ENCODE measurements at regions not wholly inside any gene's neighbourhood (a gene's known extent, or its start where the extent isn't known, plus 50 kb on each side); places are given as distances from the start of the nearest gene placed in this dataset.

GRCh38 chr15:93180128-93180527, 91.1 kb upstream of the RGMA start:
- no peak for DNase-seq
- no peak for TF ChIP-seq POLR2A (IDR thresholded peaks at IDR 0.05; ENCODE audit: low read length)
- no peak for TF ChIP-seq GATA1 (IDR thresholded peaks at IDR 0.05; ENCODE audit: low read depth, low read length)

DNA sequence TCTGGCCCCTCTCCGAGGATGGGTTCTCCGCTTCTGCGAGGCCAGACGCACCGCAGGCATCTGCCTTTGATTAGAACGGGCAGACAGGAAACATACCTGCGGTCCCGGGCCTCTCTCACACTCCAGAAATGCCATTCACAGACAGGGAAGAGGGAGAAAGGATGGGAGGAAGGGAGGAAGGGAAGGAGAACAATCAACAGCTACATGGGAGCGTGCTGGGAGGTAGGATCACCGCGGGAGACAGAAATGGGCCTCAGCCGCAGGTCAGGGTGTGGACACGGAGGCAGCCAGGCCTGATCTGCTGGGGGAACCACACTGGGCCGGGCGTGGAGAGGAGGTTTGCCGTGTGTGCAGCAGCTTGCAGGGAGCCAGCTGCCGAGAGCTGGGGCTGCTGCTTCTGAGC, 90.7 kb upstream of the RGMA start:
- no peak for TF ChIP-seq POLR2A (IDR thresholded peaks at IDR 0.05; ENCODE audit: low read length)
- no peak for TF ChIP-seq GATA1 (IDR thresholded peaks at IDR 0.05; ENCODE audit: low read depth, low read length)
- no peak for DNase-seq

DNA sequence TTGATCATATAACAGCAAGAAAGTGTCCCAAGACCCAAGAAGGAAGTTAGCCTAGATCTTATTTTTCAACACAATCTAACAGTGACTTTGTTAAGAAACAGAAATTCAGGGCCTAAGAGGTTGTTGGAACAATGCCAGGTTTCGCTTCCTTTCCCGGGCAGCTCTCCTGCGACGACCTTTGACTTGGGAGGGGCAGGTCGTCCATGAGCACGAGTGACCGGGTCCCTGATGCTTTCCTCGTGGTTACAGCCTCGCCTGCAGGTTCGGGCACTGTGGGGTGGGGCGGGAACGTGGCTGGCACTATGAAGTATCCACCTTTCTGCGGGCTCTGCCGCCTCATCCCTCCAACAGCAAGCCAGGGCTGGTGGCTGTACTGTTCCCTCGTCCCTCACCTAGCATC, 90.1 kb upstream of the RGMA start:
- peak in 1 of 2 experiments; percentile 19 for DNase-seq

GRCh38 chr15:93178371-93178770, 89.4 kb upstream of the RGMA start:
- DNase-seq, result no peak
- TF ChIP-seq GATA1 (IDR thresholded peaks at IDR 0.05; ENCODE audit: low read depth, low read length) (no peak), POLR2A (IDR thresholded peaks at IDR 0.05; ENCODE audit: low read length) (no peak)

More for the DNA sequence above, 90.1 kb upstream of the RGMA start:
- TF ChIP-seq GATA1 (IDR thresholded peaks at IDR 0.05; ENCODE audit: low read depth, low read length), result no peak
- TF ChIP-seq POLR2A (IDR thresholded peaks at IDR 0.05; ENCODE audit: low read length), result no peak

DNA sequence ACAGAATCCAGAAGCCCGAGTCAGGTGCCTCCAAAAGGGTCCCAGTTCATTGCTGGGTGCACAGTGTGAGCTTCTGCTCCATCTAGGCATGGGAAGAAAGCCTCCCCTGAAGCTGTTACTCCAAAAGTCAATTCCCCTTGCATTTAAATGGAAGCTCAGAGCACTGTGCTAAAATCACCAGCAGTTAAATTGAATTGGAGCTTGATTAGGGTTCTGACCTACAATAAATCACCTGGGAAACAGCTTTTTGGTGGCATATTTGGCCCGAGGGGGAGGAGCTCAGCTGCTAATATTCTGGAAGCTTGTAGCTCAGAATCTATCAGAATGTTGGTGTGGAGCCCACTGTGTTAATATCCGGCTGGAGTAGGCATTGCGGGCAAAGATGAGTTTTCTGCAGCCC, 87.1 kb upstream of the RGMA start:
- TF ChIP-seq POLR2A (IDR thresholded peaks at IDR 0.05; ENCODE audit: low read length), result no peak
- TF ChIP-seq GATA1 (IDR thresholded peaks at IDR 0.05; ENCODE audit: low read depth, low read length), result no peak
- DNase-seq, result no peak

DNA sequence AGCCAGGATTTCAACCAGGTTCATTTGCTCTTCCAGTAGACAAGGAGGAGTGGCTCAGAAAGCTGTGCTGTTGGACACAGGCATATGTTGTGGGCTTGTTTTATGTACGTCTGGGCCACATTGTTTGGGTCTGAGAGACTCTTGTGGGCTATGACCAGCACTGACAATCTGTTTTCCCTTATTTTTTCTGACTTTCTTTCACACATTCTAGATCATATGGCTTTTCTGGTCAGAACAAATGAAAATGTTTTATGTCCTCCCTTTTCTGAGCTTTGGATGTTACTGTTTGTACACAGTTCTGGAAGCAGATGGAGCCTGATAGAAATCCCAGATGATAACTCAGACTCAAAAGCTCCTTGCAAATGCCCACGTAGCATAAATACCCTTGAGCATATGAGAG, 85.8 kb upstream of the RGMA start:
- TF ChIP-seq POLR2A (IDR thresholded peaks at IDR 0.05; ENCODE audit: low read length) (no peak), GATA1 (IDR thresholded peaks at IDR 0.05; ENCODE audit: low read depth, low read length) (no peak)
- DNase-seq, result no peak

DNA sequence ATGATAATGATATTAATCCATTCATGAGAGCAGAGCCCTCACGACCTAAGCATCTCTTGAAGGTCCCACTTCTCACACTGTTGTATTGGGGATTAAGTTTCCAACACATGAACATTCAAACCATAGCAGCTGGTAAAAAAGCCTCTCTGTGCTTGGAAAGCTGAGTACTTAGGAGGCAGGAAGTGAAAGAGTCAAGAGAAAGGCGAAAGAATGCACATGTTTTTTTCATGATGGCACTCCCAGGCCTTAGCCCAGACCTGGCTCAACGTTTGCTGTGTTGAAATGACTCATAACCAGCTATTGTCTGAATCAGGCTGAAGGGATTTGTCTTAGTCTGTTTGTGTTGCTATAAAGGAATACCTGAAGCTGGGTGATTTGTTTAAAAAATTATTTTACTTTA, 84.4 kb upstream of the RGMA start:
- TF ChIP-seq POLR2A (IDR thresholded peaks at IDR 0.05; ENCODE audit: low read length) (no peak), GATA1 (IDR thresholded peaks at IDR 0.05; ENCODE audit: low read depth, low read length) (no peak)
- DNase-seq, result no peak

DNA sequence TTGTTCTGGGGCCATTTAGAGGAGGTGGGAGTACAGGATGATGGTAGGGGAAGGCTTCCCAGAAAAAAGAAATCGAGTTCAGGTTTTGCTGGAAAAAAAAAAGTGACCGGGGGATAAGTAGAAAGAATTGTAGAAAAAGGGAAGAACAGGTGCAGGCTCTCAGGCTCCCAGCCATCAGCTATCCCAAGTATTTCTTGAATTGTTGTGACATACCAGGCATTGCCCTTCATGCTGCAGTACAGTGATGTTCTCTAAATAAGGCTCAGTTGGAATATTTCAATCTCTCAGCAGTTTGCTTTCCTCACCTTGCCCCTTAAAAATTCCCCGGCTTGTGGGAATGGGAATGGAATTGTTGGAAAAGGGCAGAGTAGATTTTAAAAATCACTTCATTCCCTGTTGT, 82.5 kb upstream of the RGMA start:
- DNase-seq, result no peak
- TF ChIP-seq POLR2A (IDR thresholded peaks at IDR 0.05; ENCODE audit: low read length) (no peak), GATA1 (IDR thresholded peaks at IDR 0.05; ENCODE audit: low read depth, low read length) (no peak)

- no peak for TF ChIP-seq GATA1 (IDR thresholded peaks at IDR 0.05; ENCODE audit: low read depth, low read length)
- no peak for DNase-seq
These were observed 81.3 kb upstream of the RGMA start for GRCh38 chr15:93170329-93170728.

GRCh38 chr15:93168910-93169309, 79.9 kb upstream of the RGMA start:
- TF ChIP-seq GATA1 (IDR thresholded peaks at IDR 0.05; ENCODE audit: low read depth, low read length) (no peak), POLR2A (IDR thresholded peaks at IDR 0.05; ENCODE audit: low read length) (no peak)
- no peak for DNase-seq

GRCh38 chr15:93167291-93167690, 78.3 kb upstream of the RGMA start:
- DNase-seq, result no peak
- TF ChIP-seq GATA1 (IDR thresholded peaks at IDR 0.05; ENCODE audit: low read depth, low read length), result no peak
- TF ChIP-seq POLR2A (IDR thresholded peaks at IDR 0.05; ENCODE audit: low read length), result no peak

DNA sequence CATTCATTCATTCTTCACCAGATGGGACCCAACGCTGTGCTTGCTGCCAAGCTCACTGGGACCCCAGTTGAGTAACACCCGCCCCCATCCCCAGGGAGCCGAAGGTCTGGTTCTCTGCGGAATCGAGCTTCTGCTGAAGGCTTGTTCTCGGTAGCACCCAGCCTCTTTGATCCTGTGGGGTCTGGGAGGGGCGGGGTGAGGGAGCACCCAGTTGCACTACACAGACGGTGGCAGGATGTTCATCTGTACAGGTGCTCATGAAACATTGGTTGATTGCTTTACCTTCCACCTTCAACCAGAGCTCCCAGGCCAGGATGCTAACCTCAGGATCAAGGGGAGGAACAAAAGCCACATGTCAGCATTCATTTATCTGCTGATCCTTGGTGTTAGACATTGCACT, 77.7 kb upstream of the RGMA start:
- no peak for DNase-seq
- TF ChIP-seq GATA1 (IDR thresholded peaks at IDR 0.05; ENCODE audit: low read depth, low read length) (no peak), POLR2A (IDR thresholded peaks at IDR 0.05; ENCODE audit: low read length) (no peak)

GRCh38 chr15:93165734-93166470, 76.9 kb upstream of the RGMA start:
- no peak for TF ChIP-seq POLR2A (IDR thresholded peaks at IDR 0.05; ENCODE audit: low read length)
- no peak for TF ChIP-seq GATA1 (IDR thresholded peaks at IDR 0.05; ENCODE audit: low read depth, low read length)
- no peak for DNase-seq

DNA sequence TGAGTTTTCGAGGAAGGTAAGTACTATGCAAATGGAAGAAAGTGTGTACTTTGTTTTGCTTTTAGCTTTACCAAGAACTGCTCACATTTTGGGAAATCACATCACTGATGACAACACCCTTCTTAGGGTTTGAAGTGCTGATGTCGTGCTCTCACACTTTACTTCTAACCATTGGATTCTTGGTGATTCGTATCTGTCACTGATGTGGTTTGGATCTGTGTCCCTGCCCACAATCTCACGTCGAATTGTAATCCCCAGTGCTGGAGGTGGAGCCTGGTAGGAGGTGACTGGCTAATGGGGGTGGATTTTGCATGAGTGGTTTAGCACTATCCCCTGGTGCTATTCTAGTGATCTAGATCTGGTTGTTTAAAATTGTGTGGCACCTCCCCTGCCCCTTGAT, 75.4 kb upstream of the RGMA start:
- TF ChIP-seq POLR2A (IDR thresholded peaks at IDR 0.05; ENCODE audit: low read length) (no peak), GATA1 (IDR thresholded peaks at IDR 0.05; ENCODE audit: low read depth, low read length) (no peak)
- DNase-seq, result no peak

- TF ChIP-seq GATA1 (IDR thresholded peaks at IDR 0.05; ENCODE audit: low read depth, low read length) (no peak), POLR2A (IDR thresholded peaks at IDR 0.05; ENCODE audit: low read length) (no peak)
- DNase-seq, result no peak
These were observed 73.5 kb upstream of the RGMA start for GRCh38 chr15:93162560-93162959.

DNA sequence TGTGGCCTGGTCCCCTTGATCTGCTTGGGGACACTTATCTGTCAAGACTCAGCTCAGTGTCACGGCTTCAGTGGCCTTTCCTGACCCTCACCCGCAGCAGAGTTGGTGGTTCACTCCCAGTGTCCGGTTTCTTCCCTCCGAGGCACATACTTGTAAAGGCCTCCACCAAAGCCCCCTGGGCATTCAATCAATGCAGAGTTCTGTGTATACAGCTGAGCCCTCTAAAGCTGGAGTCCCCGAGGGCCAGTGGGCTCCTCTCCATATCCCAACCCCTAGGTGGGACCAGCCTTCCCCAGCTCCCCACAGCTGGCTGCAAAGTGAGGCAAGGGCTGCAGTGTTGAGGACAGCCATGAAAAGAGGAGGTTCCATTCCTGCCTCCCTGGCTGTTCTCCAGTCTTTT, 70.9 kb upstream of the RGMA start:
- TF ChIP-seq GATA1 (IDR thresholded peaks at IDR 0.05; ENCODE audit: low read depth, low read length) (no peak), POLR2A (IDR thresholded peaks at IDR 0.05; ENCODE audit: low read length) (no peak)
- no peak for DNase-seq

Data from erythroblast (primary cell).